ENCODE measurements at regions not wholly inside any gene's neighbourhood (a gene's known extent, or its start where the extent isn't known, plus 50 kb on each side); places are given as distances from the start of the nearest gene placed in this dataset.
"Not testable (repeated sequence)": the region's sequence is repeated elsewhere in the genome, so short reads cannot be mapped to it uniquely, and the experiment has no call there.

GRCh38 chr5:5736007-5736406 is 313.5 kb downstream of the ICE1 start:
- H3K27ac ChIP-seq = no peak overlapping the region
- TF ChIP-seq, protein P1, sequence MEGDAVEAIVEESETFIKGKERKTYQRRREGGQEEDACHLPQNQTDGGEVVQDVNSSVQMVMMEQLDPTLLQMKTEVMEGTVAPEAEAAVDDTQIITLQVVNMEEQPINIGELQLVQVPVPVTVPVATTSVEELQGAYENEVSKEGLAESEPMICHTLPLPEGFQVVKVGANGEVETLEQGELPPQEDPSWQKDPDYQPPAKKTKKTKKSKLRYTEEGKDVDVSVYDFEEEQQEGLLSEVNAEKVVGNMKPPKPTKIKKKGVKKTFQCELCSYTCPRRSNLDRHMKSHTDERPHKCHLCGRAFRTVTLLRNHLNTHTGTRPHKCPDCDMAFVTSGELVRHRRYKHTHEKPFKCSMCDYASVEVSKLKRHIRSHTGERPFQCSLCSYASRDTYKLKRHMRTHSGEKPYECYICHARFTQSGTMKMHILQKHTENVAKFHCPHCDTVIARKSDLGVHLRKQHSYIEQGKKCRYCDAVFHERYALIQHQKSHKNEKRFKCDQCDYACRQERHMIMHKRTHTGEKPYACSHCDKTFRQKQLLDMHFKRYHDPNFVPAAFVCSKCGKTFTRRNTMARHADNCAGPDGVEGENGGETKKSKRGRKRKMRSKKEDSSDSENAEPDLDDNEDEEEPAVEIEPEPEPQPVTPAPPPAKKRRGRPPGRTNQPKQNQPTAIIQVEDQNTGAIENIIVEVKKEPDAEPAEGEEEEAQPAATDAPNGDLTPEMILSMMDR (IDR thresholded peaks at IDR 0.05) = no peak
- H3K4me1 ChIP-seq = no peaks in the 10 kb centered on the region
- H3K4me3 ChIP-seq = no peak overlapping the region
- no peaks in the 10 kb centered on the region for H3K36me3 ChIP-seq
- no peaks in the 10 kb centered on the region for H3K27me3 ChIP-seq
- DNase-seq (ENCODE audit: low spot score) = no peak
- H3K9me3 ChIP-seq = peaks cover 0 to 3% of the 10 kb centered on the region in 2 donors

- not testable (repeated sequence) for H3K27me3 ChIP-seq; DNase-seq (ENCODE audit: low spot score); H3K4me1 ChIP-seq; H3K36me3 ChIP-seq; H3K27ac ChIP-seq; H3K4me3 ChIP-seq; H3K9me3 ChIP-seq
Observed at GRCh38 chr5:5733058-5733457, 310.6 kb downstream of the ICE1 start.

GRCh38 chr5:5726401-5726800 is 303.9 kb downstream of the ICE1 start:
- no peak overlapping the region for H3K4me3 ChIP-seq
- H3K27me3 ChIP-seq = no peaks in the 10 kb centered on the region
- no peaks in the 10 kb centered on the region for H3K9me3 ChIP-seq
- no peaks in the 10 kb centered on the region for H3K4me1 ChIP-seq
- H3K27ac ChIP-seq = no peak overlapping the region
- DNase-seq (ENCODE audit: low spot score) = no peak
- TF ChIP-seq, protein P1 (IDR thresholded peaks at IDR 0.05) = no peak
- no peaks in the 10 kb centered on the region for H3K36me3 ChIP-seq

- Histone ChIP-seq H3K4me1 (no peaks in the 10 kb centered on the region), H3K4me3 (no peak overlapping the region), H3K27ac (no peak overlapping the region), H3K36me3 (no peaks in the 10 kb centered on the region), H3K9me3 (no peaks in the 10 kb centered on the region), H3K27me3 (no peaks in the 10 kb centered on the region)
- TF ChIP-seq, protein P1 (IDR thresholded peaks at IDR 0.05) = no peak
- DNase-seq (ENCODE audit: low spot score) = no peak
Observed at GRCh38 chr5:5721881-5722280, 299.4 kb downstream of the ICE1 start.

DNA sequence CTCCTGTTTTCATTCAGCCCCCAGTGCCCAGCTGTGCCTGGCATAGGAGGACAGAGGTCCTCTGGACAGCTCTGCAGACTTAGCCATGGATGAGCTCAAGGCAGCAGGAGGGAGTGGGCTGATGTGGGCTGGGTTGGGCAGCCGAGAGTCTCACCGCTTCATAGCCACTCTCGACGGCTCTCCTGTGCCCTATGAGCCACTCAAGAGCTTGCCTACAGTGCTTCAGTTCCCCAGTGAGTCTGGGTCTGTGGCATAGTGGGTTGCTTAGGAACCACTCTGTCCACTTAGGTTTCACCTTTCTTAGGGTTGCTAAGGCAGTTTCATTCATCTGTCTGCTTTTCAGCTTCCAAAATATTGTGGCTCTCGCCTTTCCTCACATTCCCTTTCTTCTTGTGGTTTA is 296.8 kb downstream of the ICE1 start:
- Histone ChIP-seq H3K4me1 (no peaks in the 10 kb centered on the region), H3K9me3 (no peaks in the 10 kb centered on the region), H3K27ac (no peak overlapping the region), H3K36me3 (no peaks in the 10 kb centered on the region), H3K4me3 (no peak overlapping the region), H3K27me3 (no peaks in the 10 kb centered on the region)
- TF ChIP-seq, protein P1 (IDR thresholded peaks at IDR 0.05) = no peak
- no peak for DNase-seq (ENCODE audit: low spot score)

DNA sequence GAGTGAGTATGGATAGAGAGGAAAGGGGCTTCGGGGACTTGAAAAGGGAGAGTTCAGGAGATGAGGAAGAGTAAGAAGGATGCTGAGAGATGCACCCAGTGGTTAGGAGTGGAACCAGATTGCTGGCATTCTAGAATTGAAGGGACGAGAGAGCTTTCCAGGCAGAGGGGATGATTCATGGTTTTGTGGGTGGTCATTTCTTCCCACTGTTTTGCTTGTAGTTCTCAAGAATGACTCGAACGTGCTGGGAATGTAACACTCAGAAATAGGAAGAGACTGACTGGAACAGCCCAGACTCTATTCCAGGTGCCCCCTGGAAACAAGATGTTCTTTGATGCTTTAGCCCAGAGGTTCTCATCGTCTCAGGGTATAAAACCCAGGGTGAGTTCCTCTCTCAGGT is 294.2 kb downstream of the ICE1 start:
- Histone ChIP-seq H3K27me3 (no peaks in the 10 kb centered on the region), H3K4me3 (no peak overlapping the region), H3K36me3 (no peaks in the 10 kb centered on the region), H3K27ac (no peak overlapping the region), H3K9me3 (no peaks in the 10 kb centered on the region), H3K4me1 (no peaks in the 10 kb centered on the region)
- no peak for DNase-seq (ENCODE audit: low spot score)
- TF ChIP-seq, protein P1 (IDR thresholded peaks at IDR 0.05) = no peak

Data from right atrium auricular region (tissue), 2 donors.